ENCODE measurements at regions not wholly inside any gene's neighbourhood (a gene's known extent, or its start where the extent isn't known, plus 50 kb on each side); places are given as distances from the start of the nearest gene placed in this dataset.

DNA sequence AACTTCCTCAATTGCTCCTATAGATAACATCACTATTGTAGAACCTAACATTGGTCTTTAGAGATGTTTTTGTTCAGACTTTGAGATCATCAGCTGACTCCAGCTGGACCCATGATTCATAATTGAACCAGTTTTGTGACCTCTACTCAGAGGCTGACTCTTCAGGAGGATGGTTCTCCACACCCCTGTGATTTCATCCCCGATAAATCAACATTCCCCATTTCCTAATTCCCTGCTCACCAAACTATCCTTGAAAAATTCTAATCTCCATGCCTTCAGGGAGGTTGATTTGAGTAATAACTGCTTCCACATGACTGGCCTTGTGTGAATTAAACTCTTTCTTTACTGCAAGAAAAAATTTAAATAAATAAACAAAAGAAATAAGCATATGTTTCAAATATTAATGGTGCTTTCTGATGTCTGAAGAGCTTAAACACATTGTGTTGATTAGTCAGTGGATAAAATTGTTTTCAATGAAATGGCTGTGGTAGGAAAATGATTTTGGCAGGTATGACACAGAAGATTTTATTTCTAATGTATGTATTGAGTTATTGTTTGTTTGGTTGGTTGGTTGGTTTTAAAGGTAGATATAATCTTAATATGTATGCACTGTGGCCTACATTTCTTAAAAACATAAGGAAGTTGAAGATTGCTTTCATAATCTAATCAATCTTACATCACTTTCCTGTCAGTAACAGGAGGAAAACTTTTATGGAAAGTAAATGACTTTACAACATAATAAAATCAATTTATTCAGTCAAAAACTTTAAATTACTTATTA is 427.9 kb upstream of the CCDC179 start:
- H3K27ac ChIP-seq, result 0 out of 2 replicates have a peak overlapping the region, but pooled peaks have one; percentile 2
- TF ChIP-seq, protein P1, sequence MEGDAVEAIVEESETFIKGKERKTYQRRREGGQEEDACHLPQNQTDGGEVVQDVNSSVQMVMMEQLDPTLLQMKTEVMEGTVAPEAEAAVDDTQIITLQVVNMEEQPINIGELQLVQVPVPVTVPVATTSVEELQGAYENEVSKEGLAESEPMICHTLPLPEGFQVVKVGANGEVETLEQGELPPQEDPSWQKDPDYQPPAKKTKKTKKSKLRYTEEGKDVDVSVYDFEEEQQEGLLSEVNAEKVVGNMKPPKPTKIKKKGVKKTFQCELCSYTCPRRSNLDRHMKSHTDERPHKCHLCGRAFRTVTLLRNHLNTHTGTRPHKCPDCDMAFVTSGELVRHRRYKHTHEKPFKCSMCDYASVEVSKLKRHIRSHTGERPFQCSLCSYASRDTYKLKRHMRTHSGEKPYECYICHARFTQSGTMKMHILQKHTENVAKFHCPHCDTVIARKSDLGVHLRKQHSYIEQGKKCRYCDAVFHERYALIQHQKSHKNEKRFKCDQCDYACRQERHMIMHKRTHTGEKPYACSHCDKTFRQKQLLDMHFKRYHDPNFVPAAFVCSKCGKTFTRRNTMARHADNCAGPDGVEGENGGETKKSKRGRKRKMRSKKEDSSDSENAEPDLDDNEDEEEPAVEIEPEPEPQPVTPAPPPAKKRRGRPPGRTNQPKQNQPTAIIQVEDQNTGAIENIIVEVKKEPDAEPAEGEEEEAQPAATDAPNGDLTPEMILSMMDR (IDR thresholded peaks at IDR 0.05), result no peak
- TF ChIP-seq ZFX (IDR thresholded peaks at IDR 0.05; ENCODE audit: borderline replicate concordance), result no peak

DNA sequence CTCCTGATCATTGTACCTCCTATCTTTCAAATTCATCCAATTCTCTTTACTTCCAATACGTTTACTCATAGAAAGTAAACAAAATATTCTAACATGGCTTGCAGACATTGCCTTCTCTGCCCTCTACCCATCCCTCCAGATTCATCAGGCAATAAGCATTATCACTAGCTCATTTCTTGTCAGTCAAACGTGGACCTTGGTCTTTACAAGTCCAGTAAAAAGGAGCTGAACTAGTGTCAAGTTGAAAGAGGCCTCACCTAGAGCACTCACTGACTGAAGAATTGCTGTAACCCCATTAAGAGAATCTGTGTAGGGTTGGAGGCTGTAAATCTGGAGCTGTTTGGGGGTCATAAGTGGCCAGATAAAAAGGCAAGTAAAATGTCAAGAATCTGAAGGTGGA is 435.0 kb upstream of the CCDC179 start:
- no peak for TF ChIP-seq ZFX (IDR thresholded peaks at IDR 0.05; ENCODE audit: borderline replicate concordance)
- TF ChIP-seq, protein P1 (IDR thresholded peaks at IDR 0.05), result no peak
- H3K27ac ChIP-seq, result no peak overlapping the region

DNA sequence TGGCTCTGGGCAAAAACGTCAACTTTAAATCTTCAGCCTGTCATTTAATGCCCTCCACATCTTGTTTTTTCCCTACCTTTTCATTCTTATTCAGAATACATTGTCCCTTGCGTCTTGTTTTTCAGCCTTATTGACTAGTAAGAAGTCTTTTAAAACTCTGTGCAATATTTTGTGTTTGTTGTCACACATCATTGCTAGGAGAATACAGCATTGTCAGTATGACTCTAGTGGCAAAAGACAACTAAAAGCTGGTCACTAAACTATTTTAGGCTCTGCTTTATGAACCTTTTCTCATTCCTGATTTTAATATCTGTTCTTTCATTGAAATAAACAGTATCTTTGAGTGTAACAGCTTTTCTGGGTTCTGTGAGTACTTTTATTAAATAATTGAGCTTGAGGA is 447.8 kb upstream of the CCDC179 start:
- TF ChIP-seq ZFX (IDR thresholded peaks at IDR 0.05; ENCODE audit: borderline replicate concordance), result no peak
- TF ChIP-seq, protein P1 (IDR thresholded peaks at IDR 0.05), result no peak

DNA sequence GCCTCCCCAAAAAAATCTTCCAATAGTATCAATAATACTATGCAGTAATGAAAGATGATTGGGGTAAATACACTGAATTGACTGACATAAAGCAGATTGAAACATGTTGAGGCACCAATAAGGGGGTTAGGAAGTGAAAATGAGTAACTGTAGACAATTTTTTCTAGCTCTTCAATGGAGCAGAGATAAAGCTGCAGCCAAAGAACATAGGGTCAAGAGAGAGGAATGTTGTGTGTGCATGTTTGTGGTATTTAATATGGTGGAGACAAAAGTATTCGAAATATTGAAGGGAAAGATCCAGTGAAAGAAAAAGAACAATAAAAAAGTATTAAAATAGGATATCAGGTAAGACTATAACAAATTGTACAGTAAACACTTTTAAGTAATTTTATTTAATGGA is 450.0 kb upstream of the CCDC179 start:
- TF ChIP-seq, protein P1 (IDR thresholded peaks at IDR 0.05), result no peak
- no peak for TF ChIP-seq ZFX (IDR thresholded peaks at IDR 0.05; ENCODE audit: borderline replicate concordance)
- H3K27ac ChIP-seq, result no peak overlapping the region

More for the DNA sequence above, 447.8 kb upstream of the CCDC179 start:
- no peak overlapping the region for H3K27ac ChIP-seq

DNA sequence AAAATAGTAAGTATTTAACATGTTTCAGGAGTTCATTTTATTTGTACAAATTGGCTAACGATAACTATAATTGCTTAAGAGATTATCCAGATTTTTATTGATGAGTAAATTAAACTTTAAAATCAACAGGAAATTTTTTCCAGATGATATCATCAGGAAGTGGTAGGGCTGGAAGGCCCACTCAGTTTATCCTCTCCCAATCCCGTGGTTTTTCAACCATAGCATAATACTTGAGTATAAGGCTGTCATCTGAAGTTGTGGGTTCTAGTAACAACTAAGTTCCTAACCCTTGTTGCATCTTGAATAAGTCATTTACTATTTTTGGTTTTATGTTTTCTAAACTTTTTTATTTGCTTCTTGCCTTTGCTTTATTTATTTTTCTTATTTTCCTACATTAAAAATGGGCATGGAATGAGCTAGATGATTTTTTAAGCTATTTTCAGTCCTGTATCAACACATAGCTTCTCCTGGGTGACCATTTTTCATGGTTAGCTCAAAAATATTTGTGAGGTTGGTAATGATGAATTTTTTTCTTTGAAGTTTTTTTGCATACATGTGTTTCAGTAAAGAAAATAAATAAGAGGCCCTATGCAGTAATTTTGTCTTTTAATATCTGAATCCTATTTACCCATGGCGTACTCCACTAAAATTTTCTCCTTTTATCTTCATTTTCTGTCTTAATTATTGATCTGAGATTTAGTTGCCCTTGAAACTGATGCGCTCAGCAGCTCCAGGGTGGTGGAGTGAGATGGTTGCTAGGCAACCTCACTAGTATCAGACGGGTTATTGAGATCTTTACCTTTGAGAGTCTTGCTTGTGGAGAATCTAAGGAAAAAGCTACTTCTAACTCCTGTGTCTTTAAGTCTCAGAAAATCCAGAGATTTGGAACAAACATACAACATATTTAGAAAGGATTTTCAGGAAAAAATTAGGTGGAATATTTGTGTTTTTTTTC is 452.0 kb upstream of the CCDC179 start:
- no peak overlapping the region for H3K27ac ChIP-seq
- TF ChIP-seq, protein P1 (IDR thresholded peaks at IDR 0.05), result no peak
- no peak for TF ChIP-seq ZFX (IDR thresholded peaks at IDR 0.05; ENCODE audit: borderline replicate concordance)

DNA sequence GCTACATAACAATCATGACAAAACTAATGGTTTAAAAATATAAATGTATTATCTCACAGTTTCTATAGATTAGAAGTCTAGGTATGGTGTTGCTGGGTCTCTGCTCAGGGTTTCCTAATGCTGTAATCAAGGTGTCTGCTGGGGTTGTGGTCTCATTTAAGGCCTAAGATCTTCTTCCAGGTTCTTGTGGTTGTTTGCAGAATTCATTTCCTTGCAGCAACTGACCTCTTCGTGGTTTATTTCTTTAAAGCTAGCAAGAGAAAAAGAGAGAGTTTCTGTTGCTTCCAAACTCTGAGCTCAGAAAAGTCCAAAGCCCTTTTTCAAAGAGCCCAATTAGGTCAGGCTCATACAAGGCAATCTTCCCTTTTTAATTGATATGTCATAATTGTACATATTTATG is 452.7 kb upstream of the CCDC179 start:
- H3K27ac ChIP-seq, result no peak overlapping the region
- no peak for TF ChIP-seq ZFX (IDR thresholded peaks at IDR 0.05; ENCODE audit: borderline replicate concordance)
- TF ChIP-seq, protein P1 (IDR thresholded peaks at IDR 0.05), result no peak
